Stimulated activated CD4-positive, alpha-beta T cell treated with anti-CD3 and anti-CD28 coated beads, Interleukin-12 subunit alpha, Interleukin-12 subunit beta, amount 100 ng/mL, for 48 hours (primary cell): ENCODE measurements at regions not wholly inside any gene's neighbourhood (a gene's known extent, or its start where the extent isn't known, plus 50 kb on each side); places are given as distances from the start of the nearest gene placed in this dataset.

ENCODE experiments used
- DNase-seq, 3 donors: peaks; one replicate each; pipeline ENCODE4 v3.0.0-alpha.2; 2020; ENCODE audit warnings: low read depth in 2 of 3, low spot score in 1 of 3

DNA sequence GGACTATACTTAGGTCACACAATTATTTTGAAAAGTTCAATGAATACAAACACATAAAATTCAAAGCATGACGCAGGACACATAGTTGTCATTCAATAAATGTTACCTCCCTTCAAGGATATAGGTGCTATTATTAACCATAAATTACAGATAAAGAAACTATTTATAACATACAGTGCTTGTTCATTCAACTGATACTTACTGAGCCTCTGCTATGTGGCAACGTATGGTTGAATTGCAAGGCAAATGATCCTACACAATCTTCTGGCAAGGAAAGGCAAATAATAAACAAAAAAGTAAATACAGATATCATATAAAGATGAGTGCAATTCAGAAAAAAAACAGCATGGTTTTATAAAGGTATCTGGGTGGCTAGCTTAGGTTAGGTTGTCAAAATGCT is 614.7 kb downstream of the LTN1 start:
- no peak for DNase-seq

- DNase-seq: no peak
Observed at GRCh38 chr21:28375708-28376385, 616.8 kb downstream of the LTN1 start.

DNA sequence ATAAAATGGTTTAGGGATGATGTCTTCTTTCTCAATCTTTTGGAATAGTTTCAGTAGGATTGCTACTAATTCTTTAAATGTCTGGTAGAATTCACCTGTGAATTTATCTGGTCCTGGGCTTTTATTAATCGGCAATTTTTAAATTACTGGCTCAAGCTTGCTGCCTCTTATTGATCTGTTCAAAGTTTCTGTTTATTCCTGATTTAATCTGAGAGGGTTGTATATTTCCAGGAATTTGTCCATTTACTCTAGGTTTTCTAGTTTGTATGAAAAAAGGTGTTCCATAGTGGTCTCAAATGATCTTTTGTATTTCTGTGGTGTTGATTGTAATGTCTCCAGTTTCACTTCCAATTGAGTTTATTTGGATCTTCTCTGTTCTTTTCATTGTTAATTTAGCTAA is 617.8 kb downstream of the LTN1 start:
- DNase-seq: no peak

DNA sequence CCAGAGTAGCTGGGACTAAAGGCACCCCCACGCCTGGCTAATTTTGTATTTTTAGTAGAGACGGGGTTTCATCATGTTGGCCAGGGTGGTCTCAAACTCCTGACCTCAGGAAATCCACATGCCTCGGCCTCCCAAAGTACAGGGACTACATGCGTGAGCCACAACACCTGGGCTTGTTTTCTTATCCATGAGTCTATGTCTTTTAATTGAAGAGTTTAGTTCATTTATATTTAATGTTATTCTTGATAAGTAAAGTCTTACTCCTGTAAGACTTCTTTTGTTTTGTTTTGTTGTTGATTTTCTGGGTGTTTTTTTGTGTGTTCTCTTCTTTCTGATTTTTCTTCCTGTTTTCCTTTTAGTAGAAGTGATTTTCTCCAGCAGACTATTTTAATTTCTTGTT is 621.0 kb downstream of the LTN1 start:
- DNase-seq: no peak

DNA sequence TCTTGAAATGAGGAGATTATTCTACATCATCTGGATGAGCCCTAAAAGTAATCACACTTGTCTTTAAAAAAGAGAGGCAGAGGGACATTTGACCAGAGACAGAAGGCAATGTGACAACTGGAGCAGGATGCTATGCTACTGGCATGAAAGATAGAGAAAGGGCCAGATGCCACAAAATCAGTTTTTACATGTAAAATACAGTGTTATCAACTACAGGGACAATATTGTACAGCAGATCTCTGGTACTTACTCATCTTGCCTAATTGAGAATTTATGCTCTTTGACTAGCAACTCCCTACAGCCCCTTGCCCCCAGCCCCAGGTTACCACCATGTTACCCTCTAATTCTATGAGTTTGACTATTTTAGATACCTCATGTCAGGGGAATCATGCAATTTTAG is 633.4 kb downstream of the LTN1 start:
- no peak for DNase-seq

DNA sequence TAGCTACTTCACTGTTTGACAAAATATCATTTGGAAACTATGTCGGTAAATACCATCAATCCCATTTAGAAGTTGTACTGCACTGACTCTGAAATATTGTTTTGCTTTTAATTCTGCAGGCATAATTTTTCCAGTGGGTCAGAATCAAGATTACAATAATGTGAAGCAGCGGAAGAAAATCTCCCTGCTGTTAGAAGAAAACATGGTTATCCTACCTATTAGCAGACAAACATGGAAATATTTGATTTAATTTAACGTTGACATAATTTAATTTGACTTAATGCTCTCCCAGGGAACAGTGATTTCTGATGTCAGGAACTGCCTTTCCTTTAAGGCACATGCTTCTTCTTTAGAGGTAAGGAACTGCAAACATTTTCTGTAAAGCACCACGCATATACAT is 634.0 kb downstream of the LTN1 start:
- DNase-seq: no peak

DNA sequence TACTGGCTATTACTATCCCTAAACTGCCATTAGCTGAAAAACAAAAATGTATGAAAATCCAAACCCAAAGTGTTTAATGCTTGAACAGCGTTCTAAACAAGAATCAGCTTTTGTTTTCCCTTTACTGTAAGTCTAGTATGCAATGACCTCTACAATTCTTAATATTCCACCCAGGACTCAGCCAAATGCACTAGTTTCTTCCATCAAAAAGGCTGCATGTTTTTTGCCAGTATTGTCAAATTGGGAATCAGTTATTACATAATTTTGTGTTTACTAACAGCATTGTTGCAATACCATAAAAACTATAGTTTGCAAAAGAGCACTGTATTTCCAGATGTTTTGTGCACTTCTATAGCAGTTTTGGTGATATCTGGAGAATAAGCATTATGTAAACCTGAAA is 634.5 kb downstream of the LTN1 start:
- DNase-seq: no peak

DNA sequence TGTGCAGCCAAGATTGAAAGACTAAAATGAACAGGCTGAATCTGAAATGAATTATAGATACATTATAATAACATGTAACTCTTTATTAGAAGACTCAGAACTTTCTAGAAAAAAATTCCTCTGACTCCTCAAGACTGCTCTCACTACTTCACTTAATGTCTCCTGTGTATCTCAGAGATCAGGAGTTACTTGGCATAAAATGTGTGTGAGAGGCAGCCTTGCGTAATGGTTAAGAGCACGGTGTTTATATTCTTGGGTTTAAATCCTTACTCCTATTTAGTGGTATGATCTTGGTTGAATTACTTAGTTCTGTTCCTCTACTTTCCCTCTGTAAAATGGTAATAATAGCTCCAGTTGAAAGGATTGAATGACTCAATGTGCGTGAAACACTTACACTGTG is 634.9 kb downstream of the LTN1 start:
- DNase-seq: no peak

GRCh38 chr21:28356422-28356821 is 636.3 kb downstream of the LTN1 start:
- no peak for DNase-seq

DNA sequence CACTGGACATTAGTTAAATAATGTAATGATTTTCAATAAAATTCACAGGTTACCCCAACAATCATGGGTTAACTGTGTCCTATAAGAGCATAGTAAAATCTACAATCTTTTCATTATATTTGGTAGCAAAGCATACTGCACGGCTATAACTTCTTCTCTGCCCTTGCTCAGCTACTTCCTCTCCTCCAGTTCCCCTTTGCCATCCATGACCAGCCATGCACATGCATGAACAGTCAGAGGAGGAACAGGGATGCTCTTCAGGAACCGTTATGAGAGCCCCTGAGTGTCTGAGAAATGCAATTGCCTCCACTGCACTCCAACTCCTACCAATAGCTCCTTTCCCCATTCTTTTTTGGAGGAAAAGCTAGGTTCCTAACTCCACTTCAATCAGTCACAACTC is 646.7 kb downstream of the LTN1 start:
- DNase-seq: no peak

DNA sequence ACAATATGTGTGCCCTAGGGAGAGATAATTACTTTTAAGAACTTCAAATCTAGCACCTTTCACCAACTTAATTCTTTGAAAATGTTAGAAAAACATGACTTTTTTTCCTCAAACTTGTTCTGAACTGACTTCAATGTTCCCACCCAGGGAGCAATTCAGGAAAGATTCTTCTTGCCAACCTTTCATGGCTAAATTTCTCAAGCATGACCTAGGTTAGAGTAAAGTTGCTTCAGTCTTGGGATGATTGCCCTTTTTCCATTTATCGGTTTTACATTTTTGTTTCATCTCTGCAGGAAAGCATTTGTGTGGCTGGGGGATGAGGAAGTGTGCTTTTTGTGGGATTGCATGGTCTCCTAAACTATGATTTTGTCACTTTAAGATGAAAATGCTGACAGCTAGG is 647.7 kb downstream of the LTN1 start:
- no peak for DNase-seq

- DNase-seq: no peak
Observed at GRCh38 chr21:28342212-28342810, 650.4 kb downstream of the LTN1 start.

- DNase-seq: no peak
Observed at GRCh38 chr21:28339403-28339802, 653.3 kb downstream of the LTN1 start.

- DNase-seq: no peak
Observed at GRCh38 chr21:28338701-28339305, 653.9 kb downstream of the LTN1 start.

GRCh38 chr21:28337315-28337714 is 655.4 kb downstream of the LTN1 start:
- DNase-seq: no peak

DNA sequence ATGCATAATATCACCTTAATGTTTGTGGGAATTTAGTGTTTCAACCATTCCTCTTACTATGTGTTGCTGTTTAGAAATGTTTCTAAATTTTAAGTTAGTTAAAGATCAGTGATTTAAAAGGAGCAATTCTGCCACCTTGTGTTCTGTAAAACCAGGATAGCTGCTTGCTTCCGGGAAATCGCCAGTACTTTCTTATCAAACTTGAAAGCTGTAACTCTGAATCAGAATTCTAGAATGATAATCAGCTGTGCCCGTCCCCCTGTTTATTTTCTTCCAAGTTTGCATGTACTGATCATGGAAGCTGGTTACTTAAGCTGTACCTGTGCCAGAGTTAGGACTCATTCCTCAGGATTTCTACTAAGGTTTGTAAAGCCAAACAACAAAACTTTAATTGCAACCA is 656.4 kb downstream of the LTN1 start:
- no peak for DNase-seq

DNA sequence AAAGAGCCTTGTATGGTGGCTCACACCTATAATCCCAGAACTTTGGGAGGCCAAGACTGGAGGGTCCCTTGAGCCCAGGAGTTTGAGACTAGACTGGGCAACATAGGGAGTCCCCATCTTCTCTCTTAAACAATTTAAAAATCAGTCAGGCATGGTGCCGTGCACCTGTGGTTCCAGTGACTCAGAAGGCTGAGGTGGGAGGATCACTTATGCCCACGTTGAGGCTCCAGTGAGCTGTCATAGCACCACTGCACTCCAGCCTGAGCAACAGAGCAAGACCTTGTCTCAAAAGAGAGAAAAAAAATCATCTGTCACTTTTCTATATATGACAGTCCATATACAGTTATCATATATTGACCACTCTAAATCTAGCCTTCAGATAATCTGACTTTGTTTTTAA is 658.3 kb downstream of the LTN1 start:
- no peak for DNase-seq

- DNase-seq: no peak
Observed at GRCh38 chr21:28333578-28334075, 659.0 kb downstream of the LTN1 start.

- DNase-seq: no peak
Observed at GRCh38 chr21:28332796-28333195, 659.9 kb downstream of the LTN1 start.

GRCh38 chr21:28325618-28326017 is 667.1 kb downstream of the LTN1 start:
- DNase-seq: no peak

- no peak for DNase-seq
Observed at GRCh38 chr21:28324690-28325089, 668.0 kb downstream of the LTN1 start.

DNA sequence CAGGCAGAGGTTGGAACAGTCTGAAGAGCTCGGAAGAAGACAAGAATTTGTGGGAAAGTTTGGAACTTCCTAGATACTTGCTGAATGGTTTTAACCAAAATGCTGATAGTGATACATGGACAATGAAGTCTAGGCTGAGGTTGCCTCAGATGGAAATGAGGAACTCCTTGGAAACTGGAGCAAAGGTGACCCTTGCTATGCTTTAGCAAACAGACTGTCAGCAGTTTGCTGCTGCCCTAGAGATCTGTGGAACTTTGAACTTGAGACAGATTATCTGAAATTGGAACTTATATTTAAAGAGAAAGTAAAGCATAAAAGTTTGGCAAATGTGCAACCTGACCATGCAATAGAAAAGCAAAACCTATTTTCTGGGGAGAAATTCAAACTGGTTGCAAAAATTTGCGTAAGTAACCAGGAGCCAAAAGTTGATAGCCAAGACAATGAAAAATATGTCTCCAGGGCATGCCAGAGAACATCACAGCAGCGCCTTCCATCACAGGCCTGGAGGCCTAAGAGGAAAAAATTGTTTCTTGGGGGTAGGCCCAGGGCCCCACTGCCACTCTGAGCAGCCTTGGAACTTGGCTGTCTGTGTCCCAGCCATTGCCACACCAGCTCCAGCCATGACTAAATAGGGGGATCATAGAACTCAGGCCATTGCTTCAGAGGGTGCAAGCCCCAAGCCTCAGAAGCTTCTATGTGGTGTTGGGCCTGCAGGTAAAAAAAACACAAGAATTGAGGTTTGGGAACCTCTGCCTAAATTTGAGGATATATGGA is 675.3 kb downstream of the LTN1 start:
- DNase-seq: no peak
